Lower lobe of right lung (tissue), 2 donors: ENCODE measurements at regions not wholly inside any gene's neighbourhood (a gene's known extent, or its start where the extent isn't known, plus 50 kb on each side); places are given as distances from the start of the nearest gene placed in this dataset.

Experiments
- ATAC-seq, 2 donors: fragments of 200-7000 bp; cut with Tn5 transposase; one replicate each; pipeline ENCODE4 v1.9.1; 2020 to 2022; ENCODE audit warnings: mild to moderate bottlenecking in 2 of 2, moderate library complexity in 2 of 2
- DNase-seq: peaks from one replicate; pipeline ENCODE4 v3.0.0-alpha.2; 2020
- H3K27ac ChIP-seq: fragments of 200-600 bp; one replicate; pipeline ENCODE4 v1.8.0; 2022
- H3K27me3 ChIP-seq: fragments of 200-600 bp; one replicate; pipeline ENCODE4 v1.8.0; 2022; ENCODE audit warnings: low read depth
- H3K36me3 ChIP-seq: fragments of 200-600 bp; one replicate; pipeline ENCODE4 v1.8.0; 2022; ENCODE audit warnings: mild to moderate bottlenecking
- H3K4me1 ChIP-seq: fragments of 200-600 bp; one replicate; pipeline ENCODE4 v1.8.0; 2022
- H3K4me3 ChIP-seq: fragments of 200-600 bp; one replicate; pipeline ENCODE4 v1.8.0; 2022; ENCODE audit warnings: mild to moderate bottlenecking
- H3K9me3 ChIP-seq: fragments of 200-600 bp; one replicate; pipeline ENCODE4 v1.8.0; 2022
- CTCF ChIP-seq: fragments of 200-600 bp; IDR thresholded peaks from one replicate; pipeline ENCODE4 v1.8.0; 2022; ENCODE audit warnings: antibody characterized with exemption, mild to moderate bottlenecking
- intact Hi-C: fragments of 100-400 bp; cut with DNase I; formaldehyde crosslinking; loops from one replicate; pipeline ENCODE4 v1.11.0; 2022
- donor health status: DM: no; HTN: yes; CAD: no; lungs with severe emphysema.

GRCh38 chr5:105945203-105945972, 1725.3 kb downstream of the EFNA5 start:
- intact Hi-C loops, result no loop called here
- H3K4me1 ChIP-seq, result no peaks in the 10 kb centered on the region
- H3K4me3 ChIP-seq, result no peak overlapping the region
- ATAC-seq (no peak), DNase-seq (no peak)
- no peaks in the 10 kb centered on the region for H3K9me3 ChIP-seq
- TF ChIP-seq CTCF, result no peak
- no peak overlapping the region for H3K27ac ChIP-seq
- H3K36me3 ChIP-seq, result no peaks in the 10 kb centered on the region
- H3K27me3 ChIP-seq, result no peaks in the 10 kb centered on the region

- intact Hi-C loops, result no loop called here
- DNase-seq, result no peak
- ATAC-seq, result no peak
- no peak overlapping the region for H3K4me3 ChIP-seq
- TF ChIP-seq CTCF, result no peak
- no peaks in the 10 kb centered on the region for H3K4me1 ChIP-seq
- H3K36me3 ChIP-seq, result no peaks in the 10 kb centered on the region
- no peak overlapping the region for H3K27ac ChIP-seq
- peaks cover 12% of the 10 kb centered on the region for H3K9me3 ChIP-seq
- H3K27me3 ChIP-seq, result no peaks in the 10 kb centered on the region
Observed at GRCh38 chr5:105940181-105940580, 1730.6 kb downstream of the EFNA5 start.

GRCh38 chr5:105934171-105934570, 1736.6 kb downstream of the EFNA5 start:
- Histone ChIP-seq H3K4me3 (no peak overlapping the region), H3K9me3 (peaks cover 12% of the 10 kb centered on the region), H3K4me1 (no peaks in the 10 kb centered on the region), H3K27me3 (no peaks in the 10 kb centered on the region), H3K36me3 (no peaks in the 10 kb centered on the region), H3K27ac (no peak overlapping the region)
- TF ChIP-seq CTCF, result no peak
- ATAC-seq (no peak), DNase-seq (no peak)
- intact Hi-C loops, result no loop called here

DNA sequence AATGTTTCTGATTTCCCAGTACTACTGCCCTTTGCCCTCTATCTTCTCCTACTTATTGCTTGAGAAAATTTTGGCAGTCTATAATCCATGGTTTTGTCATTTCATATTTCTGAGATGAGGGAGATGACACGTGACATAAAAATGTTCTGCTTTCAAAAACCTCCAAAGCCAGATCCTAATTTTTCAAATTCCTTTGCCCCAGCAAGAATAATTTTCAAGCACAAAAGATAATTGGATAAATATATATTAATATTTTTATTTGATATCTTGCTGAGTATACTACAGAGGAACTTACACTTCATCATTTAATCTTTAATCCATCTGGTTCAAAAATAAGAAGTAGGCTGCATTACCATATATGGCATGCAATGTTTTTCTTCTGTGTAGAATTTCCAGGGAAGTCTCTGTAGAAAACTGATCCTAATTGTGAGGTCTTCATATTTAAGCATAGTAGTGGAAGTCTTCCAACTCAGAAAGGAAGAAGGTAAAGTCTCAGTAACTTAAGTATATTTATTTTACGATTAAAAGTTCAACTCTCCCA, 1738.8 kb downstream of the EFNA5 start:
- Histone ChIP-seq H3K36me3 (no peaks in the 10 kb centered on the region), H3K9me3 (no peaks in the 10 kb centered on the region), H3K4me1 (no peaks in the 10 kb centered on the region), H3K27ac (no peak overlapping the region), H3K4me3 (no peak overlapping the region), H3K27me3 (no peaks in the 10 kb centered on the region)
- intact Hi-C loops, result no loop called here
- no peak for DNase-seq
- ATAC-seq, result no peak
- no peak for TF ChIP-seq CTCF

DNA sequence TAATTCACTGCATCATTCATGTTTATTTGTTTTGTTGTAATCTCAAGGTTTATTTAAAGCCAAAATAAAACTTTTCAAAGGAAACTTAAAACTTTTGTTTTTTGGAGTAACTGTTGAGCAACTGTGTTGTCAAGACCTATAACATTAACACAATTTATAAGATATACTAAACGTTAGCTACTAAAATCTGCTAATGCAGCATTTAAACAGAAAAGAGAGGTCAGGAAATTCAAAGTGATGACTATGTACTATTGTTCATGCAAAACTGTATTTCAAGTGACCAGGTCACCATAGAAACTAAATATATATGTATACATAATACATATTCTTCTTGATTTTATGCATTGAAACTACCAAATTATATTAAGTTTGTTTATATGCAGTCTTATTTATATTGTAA, 1740.9 kb downstream of the EFNA5 start:
- ATAC-seq (no peak), DNase-seq (no peak)
- Histone ChIP-seq H3K36me3 (no peaks in the 10 kb centered on the region), H3K27ac (no peak overlapping the region), H3K4me3 (no peak overlapping the region), H3K4me1 (no peaks in the 10 kb centered on the region), H3K27me3 (no peaks in the 10 kb centered on the region), H3K9me3 (no peaks in the 10 kb centered on the region)
- no peak for TF ChIP-seq CTCF
- intact Hi-C loops, result no loop called here
